Thoracic aorta (tissue), 2 donors: ENCODE measurements at regions not wholly inside any gene's neighbourhood (a gene's known extent, or its start where the extent isn't known, plus 50 kb on each side); places are given as distances from the start of the nearest gene placed in this dataset.

Source experiments
- ATAC-seq: fragments of 150-250 bp; one replicate; pipeline ENCODE4 v1.8.0; 2017; ENCODE audit warnings: low read depth; ENCODE audit not compliant: insufficient number of reproducible peaks, low FRiP score
- DNase-seq: peaks from one replicate; pipeline ENCODE4 v3.0.0-alpha.2; 2020; ENCODE audit warnings: low spot score
- H3K27ac ChIP-seq, 2 donors: fragments of 200-600 bp; sonication (generic); 1 replicate in 1 of 2; 2 replicates in 1 of 2; pipeline ENCODE4 v1.5.1; 2016; ENCODE audit warnings: mild to moderate bottlenecking in 2 of 2, moderate library complexity in 2 of 2
- H3K27me3 ChIP-seq: fragments of 200-600 bp; sonication (generic); replicated peaks from 2 replicates; pipeline ENCODE4 v1.6.0; 2016; ENCODE audit warnings: mild to moderate bottlenecking; ENCODE audit not compliant: insufficient read depth
- H3K36me3 ChIP-seq: fragments of 200-600 bp; sonication (generic); one replicate; pipeline ENCODE4 v1.5.1; 2016
- H3K4me1 ChIP-seq, 2 donors: fragments of 200-600 bp; sonication (generic); 1 replicate in 1 of 2; 2 replicates in 1 of 2; pipeline versions ENCODE4 v1.5.1 to v1.6.0; 2016; ENCODE audit warnings: low read depth in 2 of 2, mild to moderate bottlenecking in 1 of 2; ENCODE audit not compliant: control insufficient read depth in 1 of 2
- H3K4me3 ChIP-seq: fragments of 200-600 bp; sonication (generic); 2 replicates; pipeline ENCODE4 v1.5.1; 2016; ENCODE audit warnings: mild to moderate bottlenecking
- H3K9me3 ChIP-seq: fragments of 200-600 bp; sonication (generic); 2 replicates; pipeline ENCODE4 v1.5.1; 2016
- CTCF ChIP-seq: fragments of 200-600 bp; sonication (generic); IDR thresholded peaks from one replicate; pipeline ENCODE4 v1.5.1; 2019; ENCODE audit warnings: antibody characterized with exemption

- H3K4me1 ChIP-seq, result no peaks in the 10 kb centered on the region
- DNase-seq (no peak), ATAC-seq (no peak)
- H3K4me3 ChIP-seq, result no peak overlapping the region
- no peaks in the 10 kb centered on the region for H3K27me3 ChIP-seq
- H3K27ac ChIP-seq, result no peak overlapping the region
- H3K9me3 ChIP-seq, result no peaks in the 10 kb centered on the region
- TF ChIP-seq CTCF, result no peak
- no peaks in the 10 kb centered on the region for H3K36me3 ChIP-seq
Measured at GRCh38 chr3:66796343-66796742, 201.8 kb upstream of the KBTBD8 start.

GRCh38 chr3:66797889-66798560 lies 200.1 kb upstream of the KBTBD8 start:
- no peak overlapping the region for H3K27ac ChIP-seq
- H3K9me3 ChIP-seq, result no peaks in the 10 kb centered on the region
- no peaks in the 10 kb centered on the region for H3K4me1 ChIP-seq
- no peaks in the 10 kb centered on the region for H3K27me3 ChIP-seq
- no peak for DNase-seq
- H3K4me3 ChIP-seq, result no peak overlapping the region
- ATAC-seq, result no peak
- H3K36me3 ChIP-seq, result no peaks in the 10 kb centered on the region
- TF ChIP-seq CTCF, result no peak

GRCh38 chr3:66800941-66801545 lies 197.1 kb upstream of the KBTBD8 start:
- no peak for DNase-seq
- Histone ChIP-seq H3K4me3 (no peak overlapping the region), H3K9me3 (no peaks in the 10 kb centered on the region), H3K27ac (no peak overlapping the region), H3K36me3 (no peaks in the 10 kb centered on the region), H3K27me3 (no peaks in the 10 kb centered on the region), H3K4me1 (no peaks in the 10 kb centered on the region)
- no peak for TF ChIP-seq CTCF
- ATAC-seq, result no peak

GRCh38 chr3:66803206-66803605 lies 194.9 kb upstream of the KBTBD8 start:
- ATAC-seq (no peak), DNase-seq (no peak)
- H3K27ac ChIP-seq, result no peak overlapping the region
- no peak overlapping the region for H3K4me3 ChIP-seq
- TF ChIP-seq CTCF, result no peak
- no peaks in the 10 kb centered on the region for H3K9me3 ChIP-seq
- H3K27me3 ChIP-seq, result no peaks in the 10 kb centered on the region
- H3K36me3 ChIP-seq, result no peaks in the 10 kb centered on the region
- no peaks in the 10 kb centered on the region for H3K4me1 ChIP-seq

- H3K27ac ChIP-seq, result no peak overlapping the region
Measured at GRCh38 chr3:66803721-66804695, 194.1 kb upstream of the KBTBD8 start.

More at GRCh38 chr3:66803721-66804695, 194.1 kb upstream of the KBTBD8 start:
- TF ChIP-seq CTCF, result no peak
- no peak for ATAC-seq
- Histone ChIP-seq H3K9me3 (no peaks in the 10 kb centered on the region), H3K4me3 (no peak overlapping the region), H3K27me3 (no peaks in the 10 kb centered on the region), H3K36me3 (no peaks in the 10 kb centered on the region), H3K4me1 (no peaks in the 10 kb centered on the region)
- no peak for DNase-seq
